ENCODE measurements at regions not wholly inside any gene's neighbourhood (a gene's known extent, or its start where the extent isn't known, plus 50 kb on each side); places are given as distances from the start of the nearest gene placed in this dataset.

GRCh38 chr3:177599326-177599725 is 402.0 kb upstream of the TBL1XR1 start:
- DNase-seq (ENCODE audit: extremely low read depth, low read depth), result no peak
- TF ChIP-seq CTCF (IDR thresholded peaks at IDR 0.05; ENCODE audit: low read depth, low read length, missing control alignments), result no peak
- no peak overlapping the region for H3K4me3 ChIP-seq (replicated peaks; ENCODE audit: low read depth, low read length)

- no peak overlapping the region for H3K4me3 ChIP-seq (replicated peaks; ENCODE audit: low read depth, low read length)
- no peak for DNase-seq (ENCODE audit: extremely low read depth, low read depth)
- no peak for TF ChIP-seq CTCF (IDR thresholded peaks at IDR 0.05; ENCODE audit: low read depth, low read length, missing control alignments)
These were observed 402.6 kb upstream of the TBL1XR1 start for GRCh38 chr3:177599837-177600236.

GRCh38 chr3:177600411-177600810 is 403.1 kb upstream of the TBL1XR1 start:
- no peak for DNase-seq (ENCODE audit: extremely low read depth, low read depth)
- H3K4me3 ChIP-seq (replicated peaks; ENCODE audit: low read depth, low read length), result no peak overlapping the region
- TF ChIP-seq CTCF (IDR thresholded peaks at IDR 0.05; ENCODE audit: low read depth, low read length, missing control alignments), result no peak

- DNase-seq (ENCODE audit: extremely low read depth, low read depth), result no peak
- TF ChIP-seq CTCF (IDR thresholded peaks at IDR 0.05; ENCODE audit: low read depth, low read length, missing control alignments), result no peak
- no peak overlapping the region for H3K4me3 ChIP-seq (replicated peaks; ENCODE audit: low read depth, low read length)
These were observed 403.9 kb upstream of the TBL1XR1 start for GRCh38 chr3:177601152-177601551.

- no peak for TF ChIP-seq CTCF (IDR thresholded peaks at IDR 0.05; ENCODE audit: low read depth, low read length, missing control alignments)
- H3K4me3 ChIP-seq (replicated peaks; ENCODE audit: low read depth, low read length), result no peak overlapping the region
- DNase-seq (ENCODE audit: extremely low read depth, low read depth), result no peak
These were observed 405.4 kb upstream of the TBL1XR1 start for GRCh38 chr3:177602601-177603147.

- TF ChIP-seq CTCF (IDR thresholded peaks at IDR 0.05; ENCODE audit: low read depth, low read length, missing control alignments), result no peak
- no peak for DNase-seq (ENCODE audit: extremely low read depth, low read depth)
- H3K4me3 ChIP-seq (replicated peaks; ENCODE audit: low read depth, low read length), result no peak overlapping the region
These were observed 405.9 kb upstream of the TBL1XR1 start for GRCh38 chr3:177603148-177603603.

- DNase-seq (ENCODE audit: extremely low read depth, low read depth), result no peak
- H3K4me3 ChIP-seq (replicated peaks; ENCODE audit: low read depth, low read length), result no peak overlapping the region
These were observed 406.9 kb upstream of the TBL1XR1 start for GRCh38 chr3:177604181-177604580.

More at GRCh38 chr3:177604181-177604580, 406.9 kb upstream of the TBL1XR1 start:
- no peak for TF ChIP-seq CTCF (IDR thresholded peaks at IDR 0.05; ENCODE audit: low read depth, low read length, missing control alignments)

All from HFF-Myc (cell line).